HepG2 (cell line): ENCODE measurements at regions not wholly inside any gene's neighbourhood (a gene's known extent, or its start where the extent isn't known, plus 50 kb on each side); places are given as distances from the start of the nearest gene placed in this dataset.
A peak's percentile ranks its signal among the peaks of the same experiment; 100 is the strongest.

ENCODE experiments used
- ATAC-seq: fragments of 200-7000 bp; cut with Tn5 transposase; 3 replicates; pipeline ENCODE4 v1.9.1; 2020; ENCODE audit warnings: mild to moderate bottlenecking, moderate library complexity
- BruUV-seq: library from RNA; stranded (reverse); fragments of 400-500 nt; replicated peaks from 2 replicates; lab custom pipeline; 2021; lab: Mats Ljungman, UMichigan
- CTCF ChIA-PET: fragments of 300-600 bp; formaldehyde crosslinking; extraction: SDS; loops from one replicate; lab custom pipeline; 2021; ENCODE audit warnings: low total read pairs, inconsistent platforms, low intra/inter-chr PET ratio; lab: Yijun Ruan, JAX
- POLR2A ChIA-PET: fragments of 350-600 bp; sonication (Branson Sonifier 250); formaldehyde crosslinking; loops from one replicate; lab custom pipeline; 2020; ENCODE audit warnings: antibody characterized with exemption, inconsistent platforms; lab: Yijun Ruan, JAX
- DNase-seq: peaks from one replicate; pipeline ENCODE4 v3.0.0-alpha.2; 2015; ENCODE audit warnings: low spot score
- FAIRE-seq: peaks from 3 replicates; lab custom pipeline; 2011; peaks lifted over from hg19 to GRCh38; lab: Jason Lieb, UNC
- H2AFZ ChIP-seq: one replicate; pipeline ENCODE4 v1.6.1; 2011; ENCODE audit warnings: low read length, inconsistent platforms
- H3K27ac ChIP-seq: fragments of 300-600 bp; 3 replicates; pipeline ENCODE4 v1.8.0; 2011; ENCODE audit warnings: mixed run types, mild to moderate bottlenecking, mixed read lengths, low read length, inconsistent platforms; ENCODE audit not compliant: insufficient read depth; ENCODE audit errors: extremely low read length
- H3K27me3 ChIP-seq, 2 experiments: fragments of 200-600 bp in 1 of 2; 2 replicates in 1 of 2; 3 replicates in 1 of 2; pipeline versions ENCODE4 v1.6.0 to v1.8.0; 2011; ENCODE audit warnings: low read length in 2 of 2, mild to moderate bottlenecking in 2 of 2, moderate library complexity in 2 of 2, inconsistent platforms in 1 of 2; ENCODE audit not compliant: insufficient read depth in 2 of 2, control insufficient read depth in 1 of 2
- H3K36me3 ChIP-seq, 2 experiments: fragments of 200-600 bp in 1 of 2; replicated peaks in 1 of 2; 2 replicates in 1 of 2; 3 replicates in 1 of 2; pipeline versions ENCODE4 v1.5.1 to v1.8.0; 2011; ENCODE audit warnings: low read length in 2 of 2, inconsistent platforms in 1 of 2; ENCODE audit not compliant: insufficient read depth in 2 of 2, control insufficient read depth in 1 of 2
- H3K4me1 ChIP-seq: 2 replicates; pipeline ENCODE4 v1.5.1; 2012; ENCODE audit warnings: low read length, inconsistent platforms; ENCODE audit not compliant: insufficient read depth
- H3K4me2 ChIP-seq: 2 replicates; pipeline ENCODE4 v1.6.0; 2011; ENCODE audit warnings: low read depth, low read length, inconsistent platforms
- H3K4me3 ChIP-seq, 3 experiments: fragments of 200-600 bp in 1 of 3; sonication (generic), shearing (Covaris generic) in 1 of 3; replicated peaks in 1 of 3; 2 replicates each; pipeline ENCODE4 v1.5.1; 2011 to 2016; ENCODE audit warnings: low read length in 3 of 3, inconsistent platforms in 2 of 3, low read depth in 2 of 3, mild to moderate bottlenecking in 2 of 3, control low read depth in 1 of 3, mixed read lengths in 1 of 3; ENCODE audit not compliant: insufficient read depth in 1 of 3
- H3K79me2 ChIP-seq: one replicate; pipeline ENCODE4 v1.6.1; 2011; ENCODE audit warnings: low read length, inconsistent platforms; ENCODE audit not compliant: insufficient read depth
- H3K9ac ChIP-seq: 2 replicates; pipeline ENCODE4 v1.6.0; 2011; ENCODE audit warnings: mild to moderate bottlenecking, low read depth, low read length, inconsistent platforms; ENCODE audit not compliant: insufficient read depth
- H3K9me3 ChIP-seq: 2 replicates; pipeline ENCODE4 v1.5.1; 2012; ENCODE audit warnings: mild to moderate bottlenecking, low read length
- H4K20me1 ChIP-seq: 2 replicates; pipeline ENCODE4 v1.6.0; 2011; ENCODE audit warnings: inconsistent platforms, mild to moderate bottlenecking, low read length, moderate library complexity; ENCODE audit not compliant: insufficient read depth
- CHD2 ChIP-seq: IDR thresholded peaks from 2 replicates; pipeline ENCODE4 v1.6.1; 2011; ENCODE audit warnings: low read depth, low read length, improper control_type of control experiment
- ZNF609 ChIP-seq: sonication (generic); formaldehyde crosslinking; IDR thresholded peaks from 2 replicates; pipeline ENCODE4 v1.4.0; 2020; ENCODE audit warnings: mild to moderate bottlenecking, missing genetic modification reagents, borderline replicate concordance
- ZNF629 ChIP-seq: sonication (generic); formaldehyde crosslinking; conservative IDR thresholded peaks from 2 replicates; pipeline ENCODE4 v1.5.0; 2020; ENCODE audit warnings: missing genetic modification reagents
- ZNF646 ChIP-seq: sonication (generic); formaldehyde crosslinking; IDR thresholded peaks from 2 replicates; pipeline ENCODE4 v1.9.0; 2021; ENCODE audit warnings: mild to moderate bottlenecking, missing genetic modification reagents
- ZSCAN12 ChIP-seq: sonication (generic); formaldehyde crosslinking; IDR thresholded peaks from 2 replicates; pipeline ENCODE4 v1.9.0; 2021; ENCODE audit warnings: mild to moderate bottlenecking, missing genetic modification reagents
- WGBS: methylation state at CpG from one replicate; pipeline ENCODE4 v1.1.6; 2017; ENCODE audit warnings: low lambda C conversion rate; 5-methylcytosine and 5-hydroxymethylcytosine counted together
- in situ Hi-C: cut with HindIII; loops from 2 replicates; pipeline ENCODE4 v1.10.0; 2017; ENCODE audit warnings: low pct_unique_long_range_greater_than_20kb; ENCODE audit not compliant: extremely low pct_ligation_motif_present
- intact Hi-C: fragments of 100-400 bp; cut with micrococcal nuclease; formaldehyde crosslinking; loops from one replicate; pipeline ENCODE4 v1.10.0; 2022; ENCODE audit not compliant: unreplicated experiment
- TF ChIP-seq, protein P1 (sequence below): conservative IDR thresholded peaks from 2 replicates; pipeline ENCODE4 v1.6.1; 2018; ENCODE audit warnings: missing genetic modification reagents

DNA sequence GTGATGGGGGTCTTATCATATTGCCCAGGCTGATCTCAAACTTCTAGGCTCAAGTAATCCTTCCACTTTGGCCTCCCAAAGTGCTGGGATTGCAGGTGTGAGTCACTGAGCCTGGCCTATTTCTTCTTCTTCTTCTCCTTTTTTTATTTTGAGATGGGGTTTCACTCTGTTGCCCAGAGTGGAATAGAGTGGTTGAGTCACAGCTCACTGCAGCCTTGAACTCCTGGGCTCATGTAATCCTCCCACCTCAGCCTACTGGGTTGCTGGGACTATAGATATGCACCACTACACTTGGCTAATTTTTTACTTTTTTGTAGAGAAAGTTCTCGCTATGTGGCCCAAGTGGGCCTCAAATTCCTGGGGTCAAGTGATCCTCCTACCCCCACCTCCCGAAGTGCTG is 124.3 kb downstream of the SKIDA1 start:
- H3K9me3 ChIP-seq, result no peaks in the 10 kb centered on the region
- in situ Hi-C loops, result no loop called here
- no peaks in the 10 kb centered on the region for H3K4me1 ChIP-seq
- ATAC-seq (peak; percentile 52; the same call in 2 of the 3 replicates), FAIRE-seq (no peak)
- H2AFZ ChIP-seq, result no peak overlapping the region
- no peak overlapping the region for H3K4me3 ChIP-seq
- no peak overlapping the region for H3K27ac ChIP-seq
- TF ChIP-seq, protein P1, sequence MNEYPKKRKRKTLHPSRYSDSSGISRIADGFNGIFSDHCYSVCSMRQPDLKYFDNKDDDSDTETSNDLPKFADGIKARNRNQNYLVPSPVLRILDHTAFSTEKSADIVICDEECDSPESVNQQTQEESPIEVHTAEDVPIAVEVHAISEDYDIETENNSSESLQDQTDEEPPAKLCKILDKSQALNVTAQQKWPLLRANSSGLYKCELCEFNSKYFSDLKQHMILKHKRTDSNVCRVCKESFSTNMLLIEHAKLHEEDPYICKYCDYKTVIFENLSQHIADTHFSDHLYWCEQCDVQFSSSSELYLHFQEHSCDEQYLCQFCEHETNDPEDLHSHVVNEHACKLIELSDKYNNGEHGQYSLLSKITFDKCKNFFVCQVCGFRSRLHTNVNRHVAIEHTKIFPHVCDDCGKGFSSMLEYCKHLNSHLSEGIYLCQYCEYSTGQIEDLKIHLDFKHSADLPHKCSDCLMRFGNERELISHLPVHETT, result no peak
- TF ChIP-seq ZSCAN12 (CRISPR knock-in tag) (no peak), ZNF629 (CRISPR knock-in tag) (0 out of 2 replicates have a peak, but pooled peaks have one; percentile 24), ZNF646 (CRISPR knock-in tag) (no peak), ZNF609 (CRISPR knock-in tag) (no peak), CHD2 (no peak)
- TF ChIP-seq, all 625 proteins: peak for 1
- Histone ChIP-seq H3K4me2 (no peak overlapping the region), H3K79me2 (no peaks in the 10 kb centered on the region), H4K20me1 (no peaks in the 10 kb centered on the region), H3K9ac (no peak overlapping the region), H3K36me3 (no peaks in the 10 kb centered on the region), H3K27me3 (peaks cover 0 to 11% of the 10 kb centered on the region in 2 experiments; a peak in 2 of 5 replicates)
- POLR2A ChIA-PET, result no interaction called here
- CTCF ChIA-PET, result no interaction called here
- BruUV-seq, result no TSS peak
- no peak for DNase-seq
- intact Hi-C loops, result no loop called here
- 60% methylated on average over 2 of the region's 2 CpGs for WGBS
